GM15510 (cell line): ENCODE measurements at regions not wholly inside any gene's neighbourhood (a gene's known extent, or its start where the extent isn't known, plus 50 kb on each side); places are given as distances from the start of the nearest gene placed in this dataset.

ENCODE experiments used
- POLR2A ChIP-seq: IDR thresholded peaks from 3 replicates; pipeline ENCODE4 v1.6.1; 2011; ENCODE audit warnings: borderline replicate concordance; ENCODE audit not compliant: insufficient read length; ENCODE audit errors: extremely low read depth

- no peak for TF ChIP-seq POLR2A
Observed at GRCh38 chr11:109958821-109959166, 134.4 kb upstream of the ZC3H12C start.

- no peak for TF ChIP-seq POLR2A
Observed at GRCh38 chr11:109960831-109961230, 132.4 kb upstream of the ZC3H12C start.

- TF ChIP-seq POLR2A: no peak
Observed at GRCh38 chr11:109961261-109961660, 131.9 kb upstream of the ZC3H12C start.

GRCh38 chr11:109963101-109963500, 130.1 kb upstream of the ZC3H12C start:
- TF ChIP-seq POLR2A: no peak

GRCh38 chr11:109964487-109964886, 128.7 kb upstream of the ZC3H12C start:
- TF ChIP-seq POLR2A: no peak

GRCh38 chr11:109968299-109968698, 124.9 kb upstream of the ZC3H12C start:
- TF ChIP-seq POLR2A: no peak

- TF ChIP-seq POLR2A: no peak
Observed at GRCh38 chr11:109968781-109969180, 124.4 kb upstream of the ZC3H12C start.

GRCh38 chr11:109970516-109971183, 122.5 kb upstream of the ZC3H12C start:
- TF ChIP-seq POLR2A: no peak

- TF ChIP-seq POLR2A: no peak
Observed at GRCh38 chr11:109971184-109971523, 122.0 kb upstream of the ZC3H12C start.

- TF ChIP-seq POLR2A: no peak
Observed at GRCh38 chr11:109972181-109972715, 120.9 kb upstream of the ZC3H12C start.

GRCh38 chr11:109972939-109973338, 120.3 kb upstream of the ZC3H12C start:
- TF ChIP-seq POLR2A: no peak

GRCh38 chr11:109973486-109973885, 119.7 kb upstream of the ZC3H12C start:
- no peak for TF ChIP-seq POLR2A

- TF ChIP-seq POLR2A: no peak
Observed at GRCh38 chr11:109974523-109974922, 118.7 kb upstream of the ZC3H12C start.

- no peak for TF ChIP-seq POLR2A
Observed at GRCh38 chr11:109978895-109979294, 114.3 kb upstream of the ZC3H12C start.

GRCh38 chr11:109981031-109981636, 112.1 kb upstream of the ZC3H12C start:
- no peak for TF ChIP-seq POLR2A

GRCh38 chr11:109983358-109983757, 109.8 kb upstream of the ZC3H12C start:
- no peak for TF ChIP-seq POLR2A
